SJCRH30 (cell line): ENCODE measurements at regions not wholly inside any gene's neighbourhood (a gene's known extent, or its start where the extent isn't known, plus 50 kb on each side); places are given as distances from the start of the nearest gene placed in this dataset.

Experiments used
- DNase-seq, 2 experiments: peaks; one replicate each; pipeline ENCODE4 v3.0.0-alpha.2; 2015 to 2020
- H3K27ac ChIP-seq: fragments of 250-450 bp; sonication (Bioruptor Pico); 2 replicates; pipeline ENCODE4 v1.5.1; 2020; ENCODE audit warnings: mild to moderate bottlenecking, moderate library complexity
- H3K27me3 ChIP-seq: fragments of 250-450 bp; sonication (Bioruptor Pico); 2 replicates; pipeline ENCODE4 v1.5.1; 2020; ENCODE audit warnings: mild to moderate bottlenecking, moderate library complexity
- H3K36me3 ChIP-seq: fragments of 250-450 bp; sonication (Bioruptor Pico); 2 replicates; pipeline ENCODE4 v1.5.1; 2020; ENCODE audit warnings: mild to moderate bottlenecking, moderate library complexity
- H3K4me1 ChIP-seq: fragments of 250-450 bp; sonication (Bioruptor Pico); 2 replicates; pipeline ENCODE4 v1.5.1; 2020; ENCODE audit warnings: mild to moderate bottlenecking, moderate library complexity
- H3K4me3 ChIP-seq: fragments of 250-450 bp; sonication (Bioruptor Pico); 2 replicates; pipeline ENCODE4 v1.5.1; 2020; ENCODE audit warnings: mild to moderate bottlenecking, moderate library complexity
- H3K9me3 ChIP-seq: fragments of 250-450 bp; sonication (Bioruptor Pico); replicated peaks from 2 replicates; pipeline ENCODE4 v1.5.1; 2020; ENCODE audit warnings: mild to moderate bottlenecking, moderate library complexity

DNA sequence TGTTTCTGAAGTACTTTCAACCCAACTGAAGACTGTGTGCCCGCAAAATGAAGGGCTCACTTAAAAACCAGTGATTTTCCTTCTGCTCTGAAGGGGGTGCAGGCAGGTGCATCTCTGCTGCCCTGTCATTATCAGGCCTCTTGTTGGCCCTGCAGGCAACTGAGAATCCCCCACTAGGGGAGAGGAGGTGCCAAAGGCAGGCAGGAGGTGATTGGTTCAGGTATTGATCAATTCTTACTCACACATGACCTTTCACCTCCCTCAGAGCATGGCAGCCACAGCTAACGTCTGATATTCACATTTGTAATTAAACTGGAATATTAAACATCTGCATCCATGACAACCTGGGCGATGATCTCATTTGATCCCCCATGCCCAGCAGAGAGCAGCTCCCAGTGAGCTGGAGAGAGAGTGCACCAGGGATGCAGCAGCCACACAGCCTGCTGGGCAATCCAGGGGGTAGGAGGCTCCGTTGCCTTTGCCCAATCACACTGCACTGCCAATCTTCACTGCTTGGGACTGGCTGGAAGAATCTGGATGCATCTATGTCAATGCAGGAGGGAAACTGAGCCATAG lies 267.9 kb upstream of the TSHZ3 start:
- Histone ChIP-seq H3K27me3 (no peaks in the 10 kb centered on the region), H3K9me3 (peaks cover 3% of the 10 kb centered on the region; the same call in 1 of the 2 replicates), H3K4me3 (no peak overlapping the region), H3K27ac (no peak overlapping the region), H3K36me3 (no peaks in the 10 kb centered on the region), H3K4me1 (peaks cover 4% of the 10 kb centered on the region; the same call in 1 of the 2 replicates)
- DNase-seq, result no peak

DNA sequence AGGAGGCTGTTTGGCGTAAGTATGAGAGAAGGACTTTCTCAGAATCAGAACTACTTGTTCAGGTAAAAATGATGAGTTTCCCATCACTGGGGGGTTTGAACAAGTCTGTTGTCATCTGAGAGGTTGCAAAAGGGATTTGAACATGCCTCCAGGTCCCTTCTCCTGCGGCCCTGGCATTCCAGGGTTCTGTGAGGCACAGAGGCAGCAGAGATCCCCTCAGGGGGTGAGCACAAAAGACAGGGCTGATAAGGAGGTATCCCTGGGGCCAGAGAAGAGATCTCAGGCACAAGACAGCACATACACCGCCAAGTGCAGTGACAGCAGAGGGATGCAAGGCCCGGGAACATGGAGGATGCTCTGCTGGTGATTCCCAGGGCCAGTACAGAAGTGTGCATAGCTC lies 275.8 kb upstream of the TSHZ3 start:
- no peak overlapping the region for H3K27ac ChIP-seq
- H3K27me3 ChIP-seq, result no peaks in the 10 kb centered on the region
- H3K9me3 ChIP-seq, result no peaks in the 10 kb centered on the region; the same call in 1 of the 2 replicates
- no peak for DNase-seq
- H3K4me1 ChIP-seq, result peaks cover 7% of the 10 kb centered on the region; the same call in 1 of the 2 replicates
- H3K36me3 ChIP-seq, result no peaks in the 10 kb centered on the region
- H3K4me3 ChIP-seq, result no peak overlapping the region

DNA sequence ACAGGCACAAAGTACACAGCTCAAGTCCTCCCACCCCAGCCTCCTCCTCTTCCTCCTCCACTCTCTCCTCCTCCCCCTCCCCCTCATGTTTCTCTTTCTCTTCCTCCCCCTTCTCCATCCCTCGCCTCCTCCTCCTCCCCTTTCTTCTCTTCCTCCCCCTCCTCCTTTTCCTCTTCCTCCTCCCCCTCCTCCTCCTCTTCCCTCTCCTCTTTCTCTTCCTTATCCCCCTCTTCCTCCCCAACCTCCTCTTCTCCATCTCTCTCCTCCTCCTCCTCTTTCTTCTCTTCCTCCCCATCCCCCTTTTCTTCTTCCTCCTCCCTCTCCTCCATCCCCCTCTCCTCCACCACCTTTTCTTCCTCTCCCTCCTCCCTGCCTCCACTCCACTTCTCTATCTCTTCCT lies 276.3 kb upstream of the TSHZ3 start:
- DNase-seq, result no peak
- Histone ChIP-seq H3K4me3 (no peak overlapping the region), H3K27ac (no peak overlapping the region), H3K4me1 (peaks cover 7% of the 10 kb centered on the region; the same call in 1 of the 2 replicates), H3K9me3 (no peaks in the 10 kb centered on the region; the same call in 1 of the 2 replicates), H3K27me3 (no peaks in the 10 kb centered on the region), H3K36me3 (no peaks in the 10 kb centered on the region)

DNA sequence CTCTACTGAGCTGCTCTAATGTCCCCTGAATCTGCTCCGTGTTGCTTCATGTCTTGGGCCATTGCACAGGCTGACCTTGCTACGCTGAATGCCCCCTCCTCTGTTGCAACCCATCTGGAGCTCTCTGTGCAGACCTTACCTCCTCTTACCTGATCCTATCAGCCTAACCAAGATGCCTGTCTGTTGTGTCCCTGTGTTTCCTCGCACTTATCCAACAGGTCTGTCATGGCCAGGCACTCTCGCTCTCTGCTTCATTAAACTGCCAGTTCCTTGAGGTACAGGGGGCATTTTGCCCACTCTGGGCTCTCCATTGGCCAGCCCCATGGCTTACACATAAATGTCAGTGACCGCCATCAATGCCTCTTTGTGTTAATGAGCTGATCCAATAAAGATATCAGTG lies 277.7 kb upstream of the TSHZ3 start:
- Histone ChIP-seq H3K27me3 (no peaks in the 10 kb centered on the region), H3K4me1 (peaks cover 7% of the 10 kb centered on the region; the same call in 1 of the 2 replicates), H3K36me3 (no peaks in the 10 kb centered on the region), H3K4me3 (no peak overlapping the region), H3K27ac (no peak overlapping the region), H3K9me3 (no peaks in the 10 kb centered on the region; the same call in 1 of the 2 replicates)
- no peak for DNase-seq

DNA sequence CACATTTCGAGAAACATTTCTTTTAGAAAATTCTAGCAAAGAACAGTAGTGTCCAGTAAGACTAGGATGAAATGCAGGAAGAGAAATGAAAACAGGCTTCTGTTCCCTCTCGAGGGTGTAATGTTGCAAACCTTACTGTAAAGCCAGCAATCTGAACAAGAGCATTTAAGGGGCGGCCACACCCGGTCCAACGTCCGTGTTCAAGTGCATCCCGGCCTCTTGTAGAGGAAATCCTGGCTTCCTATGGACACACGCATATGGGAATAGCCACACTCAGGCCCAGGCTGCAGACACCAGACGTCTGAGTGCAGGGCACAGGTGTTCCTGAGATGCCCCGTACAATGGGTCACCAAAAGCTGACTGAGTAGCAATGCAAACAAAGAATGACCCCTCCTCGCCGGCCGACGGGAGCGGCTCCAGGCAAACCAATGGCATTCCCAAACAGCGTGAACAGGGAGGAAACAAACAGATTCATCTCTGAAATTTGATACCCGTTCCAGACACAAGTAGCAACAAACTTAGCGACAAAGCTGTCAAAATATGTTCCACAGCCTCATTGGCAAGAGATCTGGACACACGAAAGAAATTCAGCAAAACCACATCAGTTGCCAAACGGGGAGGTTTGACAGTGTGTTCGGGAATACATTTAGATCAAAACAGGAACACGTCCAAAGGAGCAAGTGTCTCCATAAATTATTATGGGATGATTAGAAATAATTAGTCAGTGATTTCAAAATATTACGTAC lies 278.6 kb upstream of the TSHZ3 start:
- H3K4me3 ChIP-seq, result peak overlapping the region; percentile 37

DNA sequence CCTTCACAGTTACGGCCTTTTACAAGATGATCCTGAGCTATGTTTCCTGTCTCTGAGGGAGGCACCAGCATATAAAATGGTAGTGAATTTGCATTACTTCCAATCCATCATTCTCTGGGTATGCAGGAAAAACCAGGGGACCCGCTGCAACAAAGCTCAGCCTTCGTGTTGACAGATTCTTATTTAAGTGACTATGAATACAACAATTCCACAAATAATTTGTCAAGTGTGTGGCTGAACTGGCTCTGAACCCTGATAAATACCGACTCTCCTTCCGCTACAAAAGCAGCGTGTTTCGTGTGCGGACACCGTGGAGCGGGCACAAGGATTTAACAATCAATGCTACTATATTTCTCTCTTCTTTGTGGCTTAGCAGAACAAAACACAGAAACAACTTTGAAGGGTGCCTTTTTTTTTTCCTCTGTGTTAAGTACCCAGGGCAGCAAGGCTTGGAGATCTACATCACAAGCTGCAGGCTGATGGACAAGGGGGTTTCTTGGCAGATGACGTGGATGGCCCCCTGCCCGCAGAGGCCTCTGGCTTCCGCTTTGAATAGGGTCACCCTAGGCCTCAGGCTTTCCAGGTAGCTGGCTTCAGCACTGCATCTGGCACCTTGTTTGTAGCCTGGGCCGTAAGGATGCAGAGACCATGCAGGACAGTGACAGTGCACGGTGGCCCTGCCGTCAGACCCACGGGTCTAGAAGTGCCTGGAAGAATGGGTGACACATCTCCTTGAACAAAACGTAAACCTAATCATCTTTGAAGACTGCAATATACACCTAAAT lies 280.5 kb upstream of the TSHZ3 start:
- H3K36me3 ChIP-seq, result no peaks in the 10 kb centered on the region
- no peaks in the 10 kb centered on the region for H3K9me3 ChIP-seq
- H3K27me3 ChIP-seq, result no peaks in the 10 kb centered on the region
- no peak overlapping the region for H3K4me3 ChIP-seq
- no peak overlapping the region for H3K27ac ChIP-seq
- no peak for DNase-seq
- peaks cover 7% of the 10 kb centered on the region; the same call in 1 of the 2 replicates for H3K4me1 ChIP-seq

More for the DNA sequence above, 278.6 kb upstream of the TSHZ3 start:
- Histone ChIP-seq H3K4me1 (peaks cover 7% of the 10 kb centered on the region; the same call in 1 of the 2 replicates), H3K9me3 (no peaks in the 10 kb centered on the region), H3K36me3 (no peaks in the 10 kb centered on the region), H3K27ac (no peak overlapping the region; the same call in 1 of the 2 replicates), H3K27me3 (no peaks in the 10 kb centered on the region)
- DNase-seq, result peak; percentile 76 to 84

DNA sequence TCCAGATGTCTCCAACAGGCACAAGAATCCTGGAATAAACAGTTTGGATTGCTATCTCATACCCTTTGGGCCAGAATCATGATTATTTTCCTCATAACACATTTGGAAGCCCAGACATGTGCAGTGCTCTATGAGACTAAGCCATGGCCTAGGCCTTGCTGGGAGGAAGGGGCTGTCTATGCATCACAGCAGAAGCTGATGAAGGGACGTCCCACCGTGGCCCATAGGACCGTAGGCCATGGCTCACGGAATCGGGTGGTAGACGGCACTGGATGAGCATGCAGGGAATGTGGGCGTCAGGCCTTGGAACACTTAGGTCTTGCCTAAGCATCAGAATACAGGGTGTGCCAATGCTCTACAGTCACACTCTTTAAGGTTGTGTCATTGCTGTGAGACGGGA lies 283.8 kb upstream of the TSHZ3 start:
- Histone ChIP-seq H3K9me3 (no peaks in the 10 kb centered on the region), H3K36me3 (no peaks in the 10 kb centered on the region), H3K4me1 (peaks cover 7% of the 10 kb centered on the region; the same call in 1 of the 2 replicates), H3K27me3 (no peaks in the 10 kb centered on the region), H3K4me3 (no peak overlapping the region), H3K27ac (no peak overlapping the region)
- no peak for DNase-seq

DNA sequence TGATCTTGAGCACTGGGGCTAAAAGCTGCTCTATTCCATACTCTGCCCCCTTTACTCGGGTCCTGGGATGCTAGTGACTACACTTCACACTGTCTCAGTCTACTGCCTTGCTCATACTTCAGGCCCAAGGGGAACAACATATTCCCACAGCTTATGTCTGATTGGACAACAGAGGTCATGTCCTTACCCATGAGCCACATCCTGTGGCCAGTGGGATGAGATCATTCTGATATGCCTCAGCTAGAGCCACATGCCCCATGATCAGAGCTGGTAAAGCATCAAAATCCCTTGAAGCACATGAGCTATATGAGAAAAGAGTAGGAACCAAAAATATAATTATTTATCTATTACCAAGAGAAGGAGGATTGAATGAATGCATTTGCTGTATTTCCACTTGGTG lies 290.1 kb upstream of the TSHZ3 start:
- no peaks in the 10 kb centered on the region for H3K9me3 ChIP-seq
- H3K36me3 ChIP-seq, result no peaks in the 10 kb centered on the region
- H3K27ac ChIP-seq, result no peak overlapping the region
- peak; percentile 34 to 53 for DNase-seq
- H3K4me3 ChIP-seq, result no peak overlapping the region
- no peaks in the 10 kb centered on the region for H3K27me3 ChIP-seq
- H3K4me1 ChIP-seq, result no peaks in the 10 kb centered on the region; the same call in 1 of the 2 replicates

DNA sequence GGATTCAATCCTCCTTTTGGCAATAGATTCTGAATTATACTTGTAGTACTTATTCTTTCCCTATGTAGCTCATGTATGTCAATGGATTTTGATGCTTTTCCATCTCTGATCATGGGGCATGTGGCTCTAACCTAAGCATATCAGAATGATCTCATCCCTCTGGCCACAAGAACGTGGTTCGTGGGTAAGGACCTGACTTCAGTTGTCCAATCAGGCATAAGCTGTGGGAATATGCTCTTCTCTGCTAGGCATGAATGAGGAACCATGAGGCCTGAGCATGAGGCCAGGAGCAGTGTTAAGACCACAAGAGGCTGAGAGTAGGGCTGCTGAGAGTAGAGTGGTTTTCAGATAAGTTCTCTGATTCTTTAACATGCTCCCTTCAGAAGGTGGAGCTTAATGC lies 292.4 kb upstream of the TSHZ3 start:
- peak; percentile 19 to 40 for DNase-seq
- Histone ChIP-seq H3K9me3 (peaks cover 3% of the 10 kb centered on the region; the same call in 1 of the 2 replicates), H3K27me3 (no peaks in the 10 kb centered on the region), H3K4me1 (no peaks in the 10 kb centered on the region; the same call in 1 of the 2 replicates), H3K27ac (no peak overlapping the region), H3K4me3 (no peak overlapping the region), H3K36me3 (no peaks in the 10 kb centered on the region)

DNA sequence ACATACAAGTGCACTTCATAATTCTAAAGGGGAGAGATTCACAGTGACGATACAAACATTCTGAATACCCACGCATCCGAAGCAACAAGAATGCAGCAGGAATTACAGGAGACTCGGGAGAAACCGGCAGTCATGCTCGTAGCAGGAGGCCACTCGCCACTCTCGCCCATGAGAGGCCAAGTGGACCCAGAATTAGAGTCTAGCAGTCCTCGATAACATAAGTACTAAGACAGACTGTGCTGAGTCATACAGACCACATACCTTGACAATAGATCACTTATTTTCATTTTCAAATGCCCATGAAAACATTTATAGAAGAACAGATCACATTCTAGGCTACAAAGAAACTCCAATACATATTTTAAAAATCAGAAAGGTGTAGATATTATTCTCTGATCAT lies 299.1 kb upstream of the TSHZ3 start:
- H3K36me3 ChIP-seq, result 0 out of 2 replicates have a peak, but pooled peaks cover 3% of the 10 kb centered on the region
- peaks cover 15% of the 10 kb centered on the region for H3K4me1 ChIP-seq
- no peaks in the 10 kb centered on the region for H3K27me3 ChIP-seq
- peak; percentile 47 to 67 for DNase-seq
- H3K4me3 ChIP-seq, result peak overlapping the region; percentile 30
- H3K9me3 ChIP-seq, result peaks cover 9% of the 10 kb centered on the region; the same call in 1 of the 2 replicates
- H3K27ac ChIP-seq, result peak overlapping the region; percentile 25

DNA sequence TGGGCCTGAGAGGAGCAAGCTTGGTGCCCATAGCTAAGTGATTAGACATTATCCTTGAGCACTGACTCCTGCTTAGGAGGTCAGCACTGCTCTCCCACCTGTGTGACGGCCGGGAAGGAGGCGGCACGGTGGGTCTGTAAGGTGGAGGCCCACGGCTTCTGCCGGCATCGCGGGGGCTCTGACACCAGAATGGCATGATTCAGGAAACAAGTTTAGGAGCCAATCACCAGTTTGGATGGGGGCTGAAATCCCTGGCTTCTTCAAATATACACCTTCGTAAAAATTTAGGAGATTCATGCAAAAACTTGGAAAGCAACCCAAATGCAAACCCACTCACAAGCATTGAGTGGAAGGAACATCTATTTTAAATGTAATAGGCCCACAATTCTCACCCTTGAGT lies 307.3 kb upstream of the TSHZ3 start:
- H3K9me3 ChIP-seq, result 0 out of 2 replicates have a peak, but pooled peaks cover 5% of the 10 kb centered on the region
- no peak for DNase-seq
- no peak overlapping the region for H3K27ac ChIP-seq
- peaks cover 25% of the 10 kb centered on the region for H3K4me1 ChIP-seq
- no peaks in the 10 kb centered on the region for H3K27me3 ChIP-seq
- H3K36me3 ChIP-seq, result no peaks in the 10 kb centered on the region
- no peak overlapping the region for H3K4me3 ChIP-seq

DNA sequence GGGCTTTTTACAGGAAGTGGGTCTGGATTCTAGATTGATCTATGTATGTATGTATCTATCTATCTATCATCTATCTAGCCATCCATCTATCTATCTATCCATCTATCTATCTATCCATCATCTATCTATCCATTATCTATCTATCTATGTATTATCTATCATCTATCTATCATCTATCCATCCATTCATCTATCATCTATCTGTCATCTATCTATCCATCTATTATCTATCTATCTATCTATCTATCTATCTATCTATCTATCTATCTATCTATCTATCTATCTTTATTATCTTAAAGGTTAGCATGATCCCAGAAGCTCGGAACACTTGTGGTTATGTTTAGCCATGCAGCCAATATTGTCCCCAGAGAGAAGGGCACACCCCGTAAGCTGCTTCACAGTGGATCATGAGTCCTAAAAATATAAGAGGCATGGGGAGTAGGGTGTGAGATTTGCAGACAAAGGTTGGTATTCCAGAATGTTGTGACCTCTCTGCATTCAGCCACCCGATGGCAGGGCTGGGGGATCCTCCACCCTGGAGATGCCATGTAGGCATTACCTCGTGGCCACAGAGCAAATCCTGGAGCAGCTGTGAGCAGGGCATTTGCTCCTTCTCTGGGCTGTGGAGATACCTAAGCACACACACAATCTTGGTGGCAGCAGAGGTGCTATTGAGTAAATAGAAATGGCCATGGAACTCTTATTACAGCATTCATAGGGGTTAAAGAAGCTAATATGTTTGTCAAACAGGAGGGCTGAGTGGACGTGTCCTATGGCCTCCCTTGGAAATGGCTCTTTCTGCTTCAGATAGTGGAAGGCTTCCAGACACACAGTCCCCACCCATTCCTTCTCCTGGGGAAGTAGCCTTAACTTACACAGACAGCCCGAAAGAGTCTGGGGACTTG lies 310.0 kb upstream of the TSHZ3 start:
- peak; percentile 24 to 52 for DNase-seq
- Histone ChIP-seq H3K36me3 (no peaks in the 10 kb centered on the region), H3K27me3 (no peaks in the 10 kb centered on the region), H3K4me1 (peaks cover 29% of the 10 kb centered on the region), H3K27ac (peak overlapping the region; percentile 52), H3K4me3 (no peak overlapping the region; the same call in 1 of the 2 replicates), H3K9me3 (no peaks in the 10 kb centered on the region)

DNA sequence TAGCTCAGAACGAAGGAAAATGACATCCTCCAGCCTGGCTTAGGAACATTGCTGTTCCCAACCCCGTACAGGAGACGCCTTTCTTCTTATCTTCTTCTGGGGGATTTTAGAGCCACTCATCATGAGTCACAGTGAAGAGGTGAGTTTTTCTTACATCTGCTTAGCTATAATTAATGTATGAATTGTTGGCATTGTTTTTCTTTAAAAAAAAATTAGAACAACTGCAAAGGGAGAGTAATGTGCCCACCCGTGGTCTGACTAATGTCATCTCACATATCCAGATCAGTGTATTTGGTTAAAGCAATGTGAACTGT lies 310.6 kb upstream of the TSHZ3 start:
- H3K36me3 ChIP-seq, result no peaks in the 10 kb centered on the region
- H3K9me3 ChIP-seq, result no peaks in the 10 kb centered on the region; the same call in 1 of the 2 replicates
- no peak overlapping the region; the same call in 1 of the 2 replicates for H3K4me3 ChIP-seq
- no peaks in the 10 kb centered on the region for H3K27me3 ChIP-seq
- H3K4me1 ChIP-seq, result peaks cover 29% of the 10 kb centered on the region
- peak overlapping the region; percentile 52 for H3K27ac ChIP-seq
- DNase-seq, result peak in 1 of 2 experiments; percentile 39

DNA sequence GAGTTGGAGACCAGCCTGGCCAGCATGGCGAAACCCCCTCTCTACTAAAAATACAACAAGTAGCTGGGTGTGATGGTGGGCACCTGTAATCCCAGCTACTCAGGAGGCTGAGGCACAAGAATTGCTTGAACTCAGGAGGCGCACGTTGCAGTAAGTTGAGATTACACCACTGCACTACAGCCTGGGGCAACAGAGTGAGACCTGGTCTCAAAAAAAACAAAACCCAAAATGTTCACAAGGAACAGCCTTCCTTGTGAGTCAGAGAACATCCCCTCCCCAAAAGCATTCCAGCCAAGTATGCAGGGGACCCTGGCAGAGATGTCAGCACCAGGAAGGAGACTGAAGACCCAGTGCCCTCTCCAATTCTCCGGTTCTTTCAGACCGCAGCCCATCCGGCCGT lies 314.9 kb upstream of the TSHZ3 start:
- no peak overlapping the region for H3K27ac ChIP-seq
- peaks cover 28% of the 10 kb centered on the region for H3K4me1 ChIP-seq
- no peak for DNase-seq
- no peaks in the 10 kb centered on the region for H3K27me3 ChIP-seq
- H3K36me3 ChIP-seq, result no peaks in the 10 kb centered on the region
- H3K9me3 ChIP-seq, result no peaks in the 10 kb centered on the region; the same call in 1 of the 2 replicates
- no peak overlapping the region for H3K4me3 ChIP-seq
